GM23248 (cell line): ENCODE measurements at regions not wholly inside any gene's neighbourhood (a gene's known extent, or its start where the extent isn't known, plus 50 kb on each side); places are given as distances from the start of the nearest gene placed in this dataset.

Experiments used
- DNase-seq: peaks from one replicate; pipeline ENCODE4 v3.0.0-alpha.2; 2015
- H2AFZ ChIP-seq: fragments of 200-600 bp; sonication (generic); 2 replicates; pipeline ENCODE4 v1.6.1; 2016; ENCODE audit warnings: antibody characterized with exemption
- H3F3A ChIP-seq: fragments of 200-600 bp; sonication (generic); 2 replicates; pipeline ENCODE4 v1.6.1; 2016; ENCODE audit warnings: mild to moderate bottlenecking, antibody characterized with exemption, mixed run types; ENCODE audit not compliant: insufficient read depth
- H3K27ac ChIP-seq: fragments of 200-600 bp; sonication (generic); 2 replicates; pipeline ENCODE4 v1.5.1; 2016; ENCODE audit warnings: mild to moderate bottlenecking
- H3K27me3 ChIP-seq: fragments of 200-600 bp; sonication (generic); replicated peaks from 2 replicates; pipeline ENCODE4 v1.6.1; 2016; ENCODE audit warnings: mild to moderate bottlenecking; ENCODE audit not compliant: insufficient read depth
- H3K36me3 ChIP-seq: fragments of 200-600 bp; sonication (generic); 2 replicates; pipeline ENCODE4 v1.6.1; 2016; ENCODE audit warnings: low read depth, mild to moderate bottlenecking
- H3K4me1 ChIP-seq: fragments of 200-600 bp; sonication (generic); 2 replicates; pipeline ENCODE4 v1.6.1; 2016; ENCODE audit warnings: mild to moderate bottlenecking; ENCODE audit not compliant: insufficient read depth
- H3K4me2 ChIP-seq: fragments of 200-600 bp; sonication (generic); one replicate; pipeline ENCODE4 v1.6.1; 2016; ENCODE audit warnings: mild to moderate bottlenecking; ENCODE audit not compliant: unreplicated experiment
- H3K4me3 ChIP-seq: fragments of 200-600 bp; sonication (generic); 2 replicates; pipeline ENCODE4 v1.5.1; 2016; ENCODE audit warnings: mild to moderate bottlenecking
- H3K79me2 ChIP-seq: fragments of 200-600 bp; sonication (generic); 2 replicates; pipeline ENCODE4 v1.6.1; 2016; ENCODE audit warnings: mild to moderate bottlenecking; ENCODE audit not compliant: insufficient read depth
- H3K9ac ChIP-seq: fragments of 200-600 bp; sonication (generic); 2 replicates; pipeline ENCODE4 v1.6.1; 2016; ENCODE audit warnings: mild to moderate bottlenecking
- H3K9me2 ChIP-seq: fragments of 200-600 bp; sonication (generic); 2 replicates; pipeline ENCODE4 v1.6.1; 2016; ENCODE audit warnings: mixed run types, mild to moderate bottlenecking, moderate library complexity; ENCODE audit not compliant: insufficient read depth
- H3K9me3 ChIP-seq: fragments of 200-600 bp; sonication (generic); one replicate; pipeline ENCODE4 v1.6.1; 2017; ENCODE audit warnings: low read depth
- H4K20me1 ChIP-seq: fragments of 200-600 bp; sonication (generic); 2 replicates; pipeline ENCODE4 v1.6.0; 2016; ENCODE audit not compliant: insufficient read depth
- EZH2 ChIP-seq: fragments of 200-600 bp; sonication (generic); IDR thresholded peaks from 2 replicates; pipeline ENCODE4 v1.6.1; 2018; ENCODE audit warnings: antibody characterized with exemption, mild to moderate bottlenecking; ENCODE audit not compliant: insufficient read depth, poor library complexity, severe bottlenecking
- EZH2phosphoT487 ChIP-seq: fragments of 200-600 bp; sonication (generic); IDR thresholded peaks from 2 replicates; pipeline ENCODE4 v1.6.1; 2018; ENCODE audit warnings: antibody characterized with exemption, moderate library complexity, mild to moderate bottlenecking, low read depth; ENCODE audit not compliant: insufficient read depth
- WGBS, 2 experiments: methylation state at CpG; one replicate each; pipeline ENCODE4 v1.1.6; 2015 to 2017; ENCODE audit warnings: low lambda C conversion rate in 2 of 2, low coverage in 1 of 2; ENCODE audit errors: missing lambda C conversion rate in 2 of 2; 5-methylcytosine and 5-hydroxymethylcytosine counted together
- in situ Hi-C: fragments of 300-500 bp; cut with MboI; formaldehyde crosslinking; loops from 2 replicates; pipeline ENCODE4 v1.15.0; 2020

- WGBS, 2 experiments = 60 to 61% methylated on average over 6 of the region's 6 CpGs
- H3F3A ChIP-seq = no peaks in the 10 kb centered on the region
- no peak overlapping the region for H3K9ac ChIP-seq
- no peaks in the 10 kb centered on the region for H3K4me1 ChIP-seq
- no peak overlapping the region for H2AFZ ChIP-seq
- H3K4me3 ChIP-seq = no peak overlapping the region
- in situ Hi-C loops = loop anchor here (25.0 kb wide), 2 partner anchors 91 to 291 kb away; no protein-coding TSS in a partner anchor
- H4K20me1 ChIP-seq = no peaks in the 10 kb centered on the region
- no peak for DNase-seq
- H3K27ac ChIP-seq = no peak overlapping the region
- H3K4me2 ChIP-seq = no peak overlapping the region
- no peaks in the 10 kb centered on the region for H3K36me3 ChIP-seq
- H3K9me3 ChIP-seq = no peaks in the 10 kb centered on the region
- TF ChIP-seq EZH2 (no peak), EZH2phosphoT487 (no peak)
- no peaks in the 10 kb centered on the region for H3K79me2 ChIP-seq
- peaks cover 9% of the 10 kb centered on the region for H3K27me3 ChIP-seq
- no peaks in the 10 kb centered on the region for H3K9me2 ChIP-seq
These were observed 52.3 kb upstream of the SIM2 start for GRCh38 chr21:36646645-36647044.

- H3K9me3 ChIP-seq = no peaks in the 10 kb centered on the region
- DNase-seq = no peak
- no peak overlapping the region; the same call in 1 of the 2 replicates for H2AFZ ChIP-seq
- no peak for TF ChIP-seq EZH2phosphoT487
- TF ChIP-seq EZH2 = no peak
- no peaks in the 10 kb centered on the region for H3K9me2 ChIP-seq
- no peak overlapping the region for H3K4me3 ChIP-seq
- no peaks in the 10 kb centered on the region for H3K36me3 ChIP-seq
- no peak overlapping the region for H3K27ac ChIP-seq
- peaks cover 14% of the 10 kb centered on the region for H3K27me3 ChIP-seq
- H3K4me1 ChIP-seq = no peaks in the 10 kb centered on the region
- in situ Hi-C loops = loop anchor here (25.0 kb wide), 2 partner anchors 90 to 290 kb away; no protein-coding TSS in a partner anchor
- H3F3A ChIP-seq = no peaks in the 10 kb centered on the region
- H4K20me1 ChIP-seq = no peaks in the 10 kb centered on the region
- H3K4me2 ChIP-seq = no peak overlapping the region
- no peak overlapping the region for H3K9ac ChIP-seq
- no peaks in the 10 kb centered on the region for H3K79me2 ChIP-seq
- 43 to 46% methylated on average over 15 of the region's 15 CpGs for WGBS, 2 experiments
These were observed 51.4 kb upstream of the SIM2 start for GRCh38 chr21:36647279-36648093.
